ENCODE measurements at regions not wholly inside any gene's neighbourhood (a gene's known extent, or its start where the extent isn't known, plus 50 kb on each side); places are given as distances from the start of the nearest gene placed in this dataset.
A peak's percentile ranks its signal among the peaks of the same experiment; 100 is the strongest.

DNA sequence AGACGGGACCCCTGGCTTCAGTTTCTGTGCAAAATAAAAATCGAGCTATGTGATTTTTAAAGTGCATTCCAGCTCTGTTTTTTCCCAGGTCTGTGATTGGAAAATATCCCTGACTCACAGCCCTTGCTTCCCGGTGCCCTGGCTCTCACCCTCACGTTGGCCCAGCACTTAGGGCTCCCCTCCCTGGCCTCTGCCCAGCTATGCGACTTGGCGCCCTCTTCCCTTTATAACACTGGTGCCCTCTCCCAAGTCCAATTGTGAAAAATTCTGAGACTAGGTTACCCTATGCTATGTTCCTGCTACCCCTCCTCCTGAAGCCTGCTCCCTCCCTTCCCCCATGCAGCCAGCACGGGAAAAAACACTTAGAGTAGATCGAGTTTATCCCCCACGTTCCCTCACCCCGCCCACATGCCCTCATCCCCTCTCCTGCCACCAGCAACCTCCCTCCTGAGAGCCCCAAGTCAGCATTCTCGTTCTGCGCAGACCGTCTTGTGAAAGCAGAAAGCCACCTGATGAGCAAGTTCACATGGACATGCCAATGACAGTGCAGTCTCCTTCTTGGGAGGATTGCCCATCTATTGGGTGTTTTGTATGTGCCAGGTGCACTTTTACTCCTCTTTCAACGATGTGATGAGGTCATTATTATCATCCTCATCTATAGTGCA is 228.8 kb downstream of the VAPA start:
- no peaks in the 10 kb centered on the region for H3K9me3 ChIP-seq
- no peak for DNase-seq (ENCODE audit: low spot score)
- no peaks in the 10 kb centered on the region for H3K27me3 ChIP-seq (replicated peaks; ENCODE audit: insufficient read depth)
- no peaks in the 10 kb centered on the region for H3K36me3 ChIP-seq
- TF ChIP-seq POLR2A (IDR thresholded peaks at IDR 0.05) (no peak), POLR2AphosphoS5 (IDR thresholded peaks at IDR 0.05) (no peak)
- TF ChIP-seq, protein P1, sequence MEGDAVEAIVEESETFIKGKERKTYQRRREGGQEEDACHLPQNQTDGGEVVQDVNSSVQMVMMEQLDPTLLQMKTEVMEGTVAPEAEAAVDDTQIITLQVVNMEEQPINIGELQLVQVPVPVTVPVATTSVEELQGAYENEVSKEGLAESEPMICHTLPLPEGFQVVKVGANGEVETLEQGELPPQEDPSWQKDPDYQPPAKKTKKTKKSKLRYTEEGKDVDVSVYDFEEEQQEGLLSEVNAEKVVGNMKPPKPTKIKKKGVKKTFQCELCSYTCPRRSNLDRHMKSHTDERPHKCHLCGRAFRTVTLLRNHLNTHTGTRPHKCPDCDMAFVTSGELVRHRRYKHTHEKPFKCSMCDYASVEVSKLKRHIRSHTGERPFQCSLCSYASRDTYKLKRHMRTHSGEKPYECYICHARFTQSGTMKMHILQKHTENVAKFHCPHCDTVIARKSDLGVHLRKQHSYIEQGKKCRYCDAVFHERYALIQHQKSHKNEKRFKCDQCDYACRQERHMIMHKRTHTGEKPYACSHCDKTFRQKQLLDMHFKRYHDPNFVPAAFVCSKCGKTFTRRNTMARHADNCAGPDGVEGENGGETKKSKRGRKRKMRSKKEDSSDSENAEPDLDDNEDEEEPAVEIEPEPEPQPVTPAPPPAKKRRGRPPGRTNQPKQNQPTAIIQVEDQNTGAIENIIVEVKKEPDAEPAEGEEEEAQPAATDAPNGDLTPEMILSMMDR (IDR thresholded peaks at IDR 0.05), result no peak
- H3K4me3 ChIP-seq, result no peak overlapping the region
- H3K27ac ChIP-seq, result peak overlapping the region in 1 of 2 donors; percentile 19
- WGBS, result 46% methylated on average over 13 of the region's 14 CpGs
- intact Hi-C loops (cut with DNase I), result no loop called here
- no peaks in the 10 kb centered on the region for H3K4me1 ChIP-seq (replicated peaks)

DNA sequence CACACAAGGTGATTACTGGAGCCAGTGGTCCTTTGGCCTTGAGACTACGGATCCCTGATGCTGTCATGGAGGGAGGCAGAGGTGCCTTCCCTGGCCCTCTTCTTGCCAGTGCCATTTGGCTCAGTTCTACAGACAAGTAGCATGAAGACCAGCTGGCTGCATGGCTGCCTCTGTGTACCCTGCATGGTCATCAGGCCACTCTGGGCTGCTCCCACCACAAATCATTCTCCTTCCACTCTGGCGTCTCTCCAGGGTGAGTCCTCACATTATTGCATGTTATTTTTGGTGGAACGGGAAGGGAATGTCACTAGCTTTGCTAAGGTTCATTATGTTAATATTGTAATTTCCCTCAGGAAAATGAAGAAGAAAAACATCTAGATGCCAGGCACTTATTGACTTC is 229.8 kb downstream of the VAPA start:
- no peak overlapping the region for H3K4me3 ChIP-seq
- no peaks in the 10 kb centered on the region for H3K4me1 ChIP-seq (replicated peaks)
- WGBS, result 64% methylated on average over 3 of the region's 3 CpGs
- H3K9me3 ChIP-seq, result no peaks in the 10 kb centered on the region
- no peak overlapping the region for H3K27ac ChIP-seq
- no peaks in the 10 kb centered on the region for H3K27me3 ChIP-seq (replicated peaks; ENCODE audit: insufficient read depth)
- no peaks in the 10 kb centered on the region for H3K36me3 ChIP-seq
- TF ChIP-seq POLR2AphosphoS5 (IDR thresholded peaks at IDR 0.05), result no peak
- TF ChIP-seq, protein P1 (IDR thresholded peaks at IDR 0.05), result no peak
- no peak for TF ChIP-seq POLR2A (IDR thresholded peaks at IDR 0.05)
- DNase-seq (ENCODE audit: low spot score), result no peak
- intact Hi-C loops (cut with DNase I), result no loop called here

DNA sequence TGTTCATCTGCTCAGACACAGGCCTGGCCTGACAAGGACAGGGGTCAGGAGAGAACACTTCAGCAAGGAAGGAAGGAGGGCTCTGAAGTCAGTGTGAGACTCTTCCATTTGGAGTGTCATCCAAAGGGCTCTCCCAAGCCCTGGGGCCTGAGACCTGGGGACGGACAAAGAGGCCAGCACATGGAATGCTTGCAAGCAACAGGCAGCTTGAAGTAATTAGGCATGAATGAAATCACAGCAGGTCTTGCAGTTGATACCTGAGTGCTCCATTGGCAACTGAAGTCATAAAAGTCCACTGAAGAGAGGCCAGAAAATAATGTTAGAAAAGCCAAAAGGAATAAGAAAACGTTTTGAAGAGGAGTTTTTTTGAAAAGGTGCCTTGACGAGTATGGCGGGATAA is 231.7 kb downstream of the VAPA start:
- no peak for DNase-seq (ENCODE audit: low spot score)
- TF ChIP-seq POLR2AphosphoS5 (IDR thresholded peaks at IDR 0.05), result no peak
- TF ChIP-seq POLR2A (IDR thresholded peaks at IDR 0.05), result no peak
- TF ChIP-seq, protein P1 (IDR thresholded peaks at IDR 0.05), result no peak
- intact Hi-C loops (cut with DNase I), result no loop called here
- no peaks in the 10 kb centered on the region for H3K4me1 ChIP-seq (replicated peaks)
- no peaks in the 10 kb centered on the region for H3K36me3 ChIP-seq
- whole genome bisulfite sequencing, result 74% methylated on average over 4 of the region's 4 CpGs
- no peak overlapping the region for H3K4me3 ChIP-seq
- no peaks in the 10 kb centered on the region for H3K9me3 ChIP-seq
- no peak overlapping the region for H3K27ac ChIP-seq
- H3K27me3 ChIP-seq (replicated peaks; ENCODE audit: insufficient read depth), result no peaks in the 10 kb centered on the region

DNA sequence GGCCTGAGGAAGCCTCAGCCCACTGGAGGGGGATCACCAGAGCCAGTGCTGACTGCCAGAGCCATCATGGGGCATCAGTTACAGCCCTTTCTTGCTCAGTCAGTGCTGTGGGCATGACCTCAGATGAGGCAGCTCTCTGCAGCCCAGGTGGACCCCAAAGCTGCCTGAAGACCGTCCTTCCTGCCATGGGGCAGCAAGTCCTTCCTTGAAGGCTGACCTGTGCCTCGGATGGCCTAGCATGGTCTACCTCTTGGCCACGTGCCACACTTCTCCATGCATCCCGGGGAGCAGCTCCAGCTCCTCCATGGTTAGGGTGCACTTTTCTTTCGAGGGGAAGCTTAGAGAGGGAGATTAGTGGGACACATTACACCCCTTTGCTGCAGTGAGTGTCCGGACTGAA is 233.4 kb downstream of the VAPA start:
- intact Hi-C loops (cut with DNase I), result no loop called here
- TF ChIP-seq, protein P1 (IDR thresholded peaks at IDR 0.05), result no peak
- TF ChIP-seq POLR2A (IDR thresholded peaks at IDR 0.05) (no peak), POLR2AphosphoS5 (IDR thresholded peaks at IDR 0.05) (no peak)
- Histone ChIP-seq H3K36me3 (no peaks in the 10 kb centered on the region), H3K9me3 (no peaks in the 10 kb centered on the region), H3K27me3 (replicated peaks; ENCODE audit: insufficient read depth) (no peaks in the 10 kb centered on the region), H3K4me3 (no peak overlapping the region), H3K4me1 (replicated peaks) (no peaks in the 10 kb centered on the region), H3K27ac (no peak overlapping the region)
- 91% methylated on average over 6 of the region's 6 CpGs for WGBS
- DNase-seq (ENCODE audit: low spot score), result no peak

DNA sequence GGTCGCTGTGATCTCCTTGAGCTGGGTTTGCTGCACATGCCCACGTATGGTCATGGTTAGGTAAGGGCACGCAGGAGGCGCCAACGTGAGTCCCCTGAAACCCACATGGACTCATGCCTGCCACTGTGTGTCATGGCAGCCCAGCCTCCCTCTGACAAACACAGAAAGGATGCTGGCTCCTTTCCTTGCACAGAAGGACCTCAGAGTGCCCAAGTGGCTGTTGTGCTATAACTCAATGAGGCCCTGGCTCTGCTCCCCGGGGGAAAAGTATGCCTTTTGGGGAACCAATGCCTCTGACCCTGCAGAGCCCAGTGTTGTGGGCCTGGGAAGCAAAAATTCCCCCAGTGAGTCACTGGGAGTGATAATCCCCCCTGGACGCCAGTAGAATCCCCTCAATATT is 233.9 kb downstream of the VAPA start:
- WGBS, result 97% methylated on average over 7 of the region's 7 CpGs
- H3K36me3 ChIP-seq, result no peaks in the 10 kb centered on the region
- H3K27me3 ChIP-seq (replicated peaks; ENCODE audit: insufficient read depth), result no peaks in the 10 kb centered on the region
- TF ChIP-seq POLR2A (IDR thresholded peaks at IDR 0.05) (no peak), POLR2AphosphoS5 (IDR thresholded peaks at IDR 0.05) (no peak)
- TF ChIP-seq, protein P1 (IDR thresholded peaks at IDR 0.05), result no peak
- no peaks in the 10 kb centered on the region for H3K4me1 ChIP-seq (replicated peaks)
- intact Hi-C loops (cut with DNase I), result no loop called here
- no peaks in the 10 kb centered on the region for H3K9me3 ChIP-seq
- no peak for DNase-seq (ENCODE audit: low spot score)
- no peak overlapping the region for H3K27ac ChIP-seq
- H3K4me3 ChIP-seq, result no peak overlapping the region

Measured in prostate gland (tissue), 2 donors.